Fibroblast of skin of back (primary cell): ENCODE measurements at regions not wholly inside any gene's neighbourhood (a gene's known extent, or its start where the extent isn't known, plus 50 kb on each side); places are given as distances from the start of the nearest gene placed in this dataset.

Experiments used
- DNase-seq: peaks from one replicate; pipeline ENCODE4 v3.0.0-alpha.2; 2013

DNA sequence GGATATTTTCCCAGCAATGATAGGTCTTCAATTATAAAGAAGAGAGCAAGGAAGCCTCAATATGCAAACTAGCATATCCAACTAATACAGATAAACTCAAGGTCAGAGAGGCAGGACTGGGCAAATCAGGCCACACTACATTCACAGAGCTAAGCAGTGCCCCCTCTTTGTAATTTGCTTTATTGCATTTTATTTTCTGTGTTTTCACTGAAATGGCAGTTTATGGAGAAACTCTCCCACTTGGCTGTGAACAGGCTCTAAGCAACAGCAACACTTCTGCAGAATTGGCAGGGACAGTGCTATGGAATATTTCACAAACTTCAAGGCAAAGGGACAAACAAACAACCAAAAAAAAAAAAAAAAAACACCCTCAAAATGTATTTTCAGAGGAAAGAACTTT, 93.4 kb upstream of the SOD1 start:
- no peak for DNase-seq

DNA sequence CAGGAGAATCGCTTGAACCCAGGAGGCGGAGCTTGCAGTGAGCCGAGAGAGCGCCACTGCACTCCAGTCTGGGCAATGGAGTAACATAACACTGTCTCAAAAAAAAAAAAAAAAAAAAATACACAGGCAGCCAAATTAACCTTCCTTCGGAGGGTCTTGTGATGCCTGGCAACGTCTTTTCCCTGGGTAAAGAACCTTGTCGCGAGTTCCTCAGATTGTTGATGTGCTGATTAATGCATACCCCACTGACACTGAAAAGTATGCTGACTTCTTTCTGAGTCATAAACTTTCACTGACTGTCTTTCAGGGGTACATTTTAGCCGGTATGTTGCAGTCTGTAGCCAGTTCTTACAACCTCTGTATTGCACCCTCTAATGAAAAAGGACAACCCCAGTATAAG, 95.1 kb upstream of the SOD1 start:
- DNase-seq: peak; percentile 79

DNA sequence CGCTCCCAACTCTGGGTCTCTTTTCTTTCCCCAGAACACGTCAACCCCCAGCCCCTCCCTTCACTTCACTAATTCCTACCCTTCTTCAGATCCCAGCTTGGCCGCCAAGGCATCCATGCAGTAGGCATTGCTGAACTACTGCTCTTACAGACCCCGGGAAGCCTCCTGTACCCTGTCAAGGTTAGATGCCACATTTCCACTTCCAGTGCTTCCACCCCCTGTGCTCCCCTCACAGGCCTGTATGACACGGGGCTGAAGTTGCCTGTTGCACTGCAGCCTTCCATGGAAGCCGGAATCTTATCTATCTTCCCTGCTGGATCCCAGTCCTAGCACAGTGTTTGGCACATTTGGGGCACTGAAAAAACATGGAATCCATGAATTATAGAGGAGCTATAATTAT, 99.0 kb upstream of the SOD1 start:
- DNase-seq: no peak

GRCh38 chr21:31559368-31560119, 99.9 kb upstream of the SOD1 start:
- DNase-seq: peak; percentile 98

DNA sequence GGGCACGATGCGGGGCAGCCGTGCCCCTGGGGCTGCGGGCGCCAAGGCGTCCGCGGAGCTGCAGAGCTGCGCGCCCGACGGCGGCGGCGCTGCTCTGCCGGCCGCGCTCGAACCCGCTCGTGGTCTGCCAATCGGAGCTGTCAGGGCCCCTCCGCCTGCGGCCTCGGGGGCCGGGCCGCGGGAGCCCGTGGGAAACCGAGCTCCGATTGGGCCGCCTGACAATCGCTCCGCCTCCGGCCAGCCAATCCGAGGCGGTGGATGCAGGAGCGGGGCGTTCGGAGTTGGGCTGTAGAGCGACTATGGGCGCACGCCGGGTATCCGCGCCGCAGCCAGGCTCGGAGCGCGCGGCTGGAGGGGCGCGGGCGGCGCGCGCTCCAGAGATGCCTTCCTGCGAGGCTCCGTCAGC, 100.5 kb upstream of the SOD1 start:
- DNase-seq: peak; percentile 97

DNA sequence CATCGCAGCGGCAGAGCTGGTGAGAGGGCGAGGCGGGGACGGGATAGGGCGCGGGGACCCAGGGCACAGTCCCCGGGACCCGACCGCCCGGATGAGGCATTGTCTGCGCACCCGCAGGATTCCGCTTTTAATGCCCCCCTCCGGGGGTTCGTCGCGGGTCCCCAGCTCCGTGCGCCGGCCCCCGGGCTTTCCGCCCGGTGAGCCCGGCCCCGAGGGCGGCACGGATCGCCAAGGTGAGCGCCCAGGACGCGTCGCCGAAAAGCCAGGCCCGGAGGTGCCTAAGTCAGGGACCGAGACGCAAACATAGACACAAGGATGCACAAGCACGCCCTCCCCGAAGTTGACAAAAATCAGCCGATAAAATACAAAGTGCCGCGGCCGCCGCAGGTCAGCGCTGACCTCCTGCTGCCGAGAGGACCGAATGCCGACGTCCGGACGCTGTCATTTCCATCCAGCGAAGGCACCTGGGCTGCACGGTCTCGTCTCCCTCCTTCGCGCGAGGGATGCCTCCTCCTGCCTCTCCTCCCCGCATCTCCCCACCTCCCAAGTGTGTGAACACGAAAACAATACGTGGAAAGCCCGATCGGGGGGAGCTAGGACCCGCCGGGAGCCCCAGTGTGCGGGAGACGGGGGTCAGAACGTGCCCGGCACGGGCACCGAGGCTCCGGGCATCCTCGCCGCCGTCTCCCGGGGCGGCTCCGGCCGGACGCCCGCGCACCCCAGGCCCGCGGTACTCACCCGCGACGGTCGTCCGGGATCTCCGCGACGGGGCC, 101.1 kb upstream of the SOD1 start:
- no peak for DNase-seq

DNA sequence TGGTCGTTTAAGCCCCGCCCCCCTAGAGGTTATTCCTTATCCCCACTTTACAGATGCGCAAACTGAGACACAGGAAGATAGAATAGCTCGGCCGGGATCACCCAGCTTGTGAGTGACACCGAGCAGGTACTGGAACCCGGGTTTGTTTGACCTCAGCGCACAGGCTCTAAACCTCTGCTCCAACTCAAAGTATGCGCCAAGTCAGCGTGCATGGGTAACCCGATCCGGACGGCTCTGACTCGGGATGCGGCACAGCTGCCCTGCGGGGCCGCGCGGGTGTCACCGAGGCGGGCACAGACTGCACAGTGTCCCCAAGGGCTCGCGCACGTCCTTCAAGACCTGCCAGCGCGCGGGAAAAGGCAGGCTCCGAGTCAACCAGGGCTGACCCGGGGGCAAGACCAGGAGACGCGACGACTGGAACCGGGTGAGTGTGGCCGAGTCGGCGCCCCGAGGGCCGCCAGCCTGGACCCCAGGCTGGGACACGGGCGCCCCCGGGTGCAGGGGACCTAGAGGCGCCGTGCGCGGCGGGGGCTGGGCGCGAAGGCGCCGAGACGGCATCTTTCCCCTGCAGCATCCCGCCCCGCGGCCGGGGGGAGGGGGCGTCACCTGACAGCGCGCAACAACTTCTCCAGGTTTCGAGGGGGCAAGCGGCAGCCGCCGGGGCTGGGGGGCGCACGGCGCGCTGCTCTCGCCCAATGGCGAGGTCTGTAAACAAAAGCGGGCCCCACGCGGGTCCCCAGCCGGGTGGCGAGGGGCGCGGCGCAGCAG, 101.9 kb upstream of the SOD1 start:
- DNase-seq: no peak

- DNase-seq: no peak
Measured at GRCh38 chr21:31556662-31557061, 102.8 kb upstream of the SOD1 start.

- DNase-seq: no peak
Measured at GRCh38 chr21:31555741-31556191, 103.7 kb upstream of the SOD1 start.

DNA sequence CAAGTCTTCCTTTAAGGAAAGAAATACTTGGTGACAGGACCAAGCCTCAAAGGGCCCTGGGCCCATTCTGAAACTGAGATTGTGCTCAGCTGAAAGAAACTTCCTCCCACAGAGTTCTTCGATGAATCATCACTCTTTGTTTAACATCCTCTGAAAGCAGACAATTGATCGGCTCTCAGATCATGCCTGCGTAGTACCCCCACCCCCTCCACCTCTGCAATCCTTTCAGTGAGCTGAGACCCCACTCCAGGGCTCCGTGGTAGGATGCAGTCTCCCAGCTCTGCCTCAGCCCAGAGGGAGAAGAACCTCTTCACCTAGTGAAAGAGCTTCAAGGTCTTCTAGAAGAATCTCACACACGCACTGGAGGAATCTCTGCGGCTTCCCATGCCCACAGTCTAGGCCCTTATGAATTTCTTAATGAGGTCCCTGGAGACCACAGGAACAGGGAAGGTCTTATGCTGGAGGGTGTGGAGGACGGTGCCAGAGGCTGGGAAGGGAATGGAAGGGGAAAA, 104.9 kb upstream of the SOD1 start:
- peak; percentile 44 for DNase-seq

DNA sequence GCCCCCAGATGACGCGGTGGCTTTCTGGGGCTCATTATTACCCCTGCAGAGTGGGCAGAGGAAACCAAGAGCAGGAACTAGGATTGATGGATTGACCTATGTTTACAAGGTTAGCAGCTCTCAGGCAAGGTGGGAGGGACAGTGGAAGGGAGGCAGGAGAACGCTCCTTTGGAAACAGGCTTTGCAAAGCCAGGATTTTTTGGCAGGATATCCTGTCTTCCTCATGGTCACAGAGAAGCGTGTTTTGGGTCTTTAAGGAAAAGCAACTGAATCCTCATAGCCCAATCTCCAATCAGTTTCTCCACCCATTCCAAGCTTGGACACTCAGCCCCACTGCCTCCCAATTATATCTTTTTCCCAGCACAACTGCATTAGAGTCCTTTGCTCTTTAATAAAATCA, 105.6 kb upstream of the SOD1 start:
- DNase-seq: no peak

GRCh38 chr21:31553461-31553860, 106.0 kb upstream of the SOD1 start:
- DNase-seq: no peak

DNA sequence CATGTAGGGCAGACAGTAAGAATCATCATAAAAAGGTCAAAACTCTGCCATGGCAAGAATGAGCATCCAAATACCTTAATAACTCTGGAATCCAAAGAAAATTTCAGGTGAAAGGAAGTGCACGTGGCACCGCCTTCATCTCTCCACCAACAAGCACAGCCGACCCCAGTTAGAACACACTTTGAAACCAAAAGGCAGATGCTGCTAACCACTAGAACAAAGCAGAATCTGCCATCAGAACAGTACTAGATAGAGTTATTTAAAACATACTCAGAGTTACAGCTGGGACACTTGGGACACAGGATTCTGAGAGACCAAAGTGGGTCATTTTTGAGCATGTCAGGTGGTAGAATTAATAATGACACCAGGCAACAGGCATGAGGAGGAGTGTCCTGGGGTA, 106.7 kb upstream of the SOD1 start:
- no peak for DNase-seq

DNA sequence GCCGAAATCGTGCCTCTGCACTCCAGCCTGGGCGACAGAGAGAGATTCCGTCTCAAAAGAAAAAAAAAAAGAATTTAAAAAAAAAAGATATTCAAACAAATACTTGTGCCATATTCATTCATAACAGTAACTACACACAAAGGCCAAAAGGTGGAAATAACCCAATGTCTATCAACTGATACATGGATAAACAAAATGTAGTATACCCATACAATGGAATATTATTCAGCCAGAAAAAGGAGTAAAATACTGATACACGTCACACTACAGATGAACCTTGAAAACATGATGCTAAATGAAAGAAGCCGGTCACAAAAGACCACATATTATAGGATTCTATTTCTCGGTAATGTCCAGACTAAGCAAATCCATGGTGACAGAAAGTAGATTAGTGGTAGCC, 109.4 kb upstream of the SOD1 start:
- no peak for DNase-seq

DNA sequence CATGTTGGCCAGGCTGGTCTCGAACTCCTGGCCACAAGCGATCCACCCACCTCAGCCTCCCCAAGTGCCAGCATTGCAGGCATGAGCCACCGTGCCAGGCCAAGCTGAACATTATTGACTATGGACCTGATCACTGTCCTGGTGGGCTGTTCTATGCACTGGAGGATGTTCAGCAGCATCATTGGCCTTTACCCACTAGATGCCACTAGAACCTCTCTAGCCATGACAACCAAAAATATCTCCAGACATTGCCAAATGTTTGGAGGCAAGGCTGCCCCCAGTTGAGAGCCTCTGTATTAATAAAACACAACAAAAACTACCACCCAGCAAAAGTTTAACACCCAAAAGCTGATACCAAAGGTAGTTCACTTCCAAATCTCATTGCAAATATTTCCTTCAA, 110.8 kb upstream of the SOD1 start:
- DNase-seq: no peak

GRCh38 chr21:31546443-31547170, 112.9 kb upstream of the SOD1 start:
- DNase-seq: no peak

DNA sequence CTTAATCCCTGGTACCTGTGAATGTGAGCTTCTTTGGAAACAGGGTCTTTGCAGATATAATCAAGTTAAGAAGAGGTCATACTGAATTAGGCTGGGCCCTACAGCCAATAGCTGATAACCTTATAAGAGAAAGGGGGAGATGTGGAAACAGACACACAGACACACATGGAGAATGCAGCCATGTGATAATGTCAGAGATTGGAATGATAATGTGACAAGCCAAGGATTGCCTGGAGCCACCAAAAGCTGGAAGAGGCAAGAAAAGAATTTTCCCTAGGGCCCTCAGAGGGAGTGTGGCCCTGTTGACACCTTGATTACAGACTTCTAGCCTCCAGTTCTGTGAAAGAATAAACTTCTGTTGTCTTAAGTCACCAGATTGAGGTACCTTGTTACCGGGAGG, 114.5 kb upstream of the SOD1 start:
- DNase-seq: no peak

DNA sequence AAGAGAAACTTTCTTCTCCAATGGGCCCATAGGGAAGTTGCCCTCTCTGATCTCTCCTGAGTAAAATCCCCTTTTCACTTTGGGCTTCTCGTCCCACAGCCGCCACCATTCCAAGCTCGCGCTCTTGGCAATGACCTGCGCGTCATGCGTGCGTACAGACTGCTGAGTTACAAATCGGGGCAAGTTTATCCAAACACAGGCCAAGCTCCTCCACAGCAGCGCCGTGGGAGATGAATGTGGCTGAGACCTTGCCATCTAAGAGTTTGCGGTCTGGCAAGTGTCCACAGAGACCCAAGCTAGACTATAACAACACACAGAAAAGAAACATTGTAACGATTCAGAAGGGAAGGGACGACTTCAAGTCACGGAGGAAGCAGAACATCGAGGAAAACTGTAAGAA, 116.3 kb upstream of the SOD1 start:
- peak; percentile 26 for DNase-seq

- DNase-seq: no peak
Measured at GRCh38 chr21:31538816-31539215, 120.7 kb upstream of the SOD1 start.

- DNase-seq: no peak
Measured at GRCh38 chr21:31537872-31538576, 121.5 kb upstream of the SOD1 start.

GRCh38 chr21:31536138-31536537, 123.4 kb upstream of the SOD1 start:
- DNase-seq: no peak

DNA sequence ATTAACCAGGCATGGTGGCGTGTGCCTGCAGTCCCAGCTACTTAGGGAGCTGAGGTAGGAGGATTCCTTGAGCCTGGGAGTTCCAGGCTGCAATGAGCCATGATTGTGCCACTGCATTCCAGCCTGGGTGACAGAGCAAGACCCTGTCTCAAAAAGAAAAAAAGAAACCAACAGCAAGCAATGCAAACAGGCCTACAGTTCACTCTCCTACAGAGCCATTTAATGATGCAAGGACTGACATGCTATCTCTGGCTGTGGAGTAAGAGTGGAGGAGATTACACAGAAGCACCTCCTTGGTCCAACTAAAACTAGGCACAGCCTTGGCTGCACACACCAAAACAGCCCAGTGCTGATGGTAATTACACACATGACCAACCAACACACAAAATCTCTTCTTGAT, 127.5 kb upstream of the SOD1 start:
- DNase-seq: no peak
